D341Med (cell line): ENCODE measurements at regions not wholly inside any gene's neighbourhood (a gene's known extent, or its start where the extent isn't known, plus 50 kb on each side); places are given as distances from the start of the nearest gene placed in this dataset.

Experiments
- DNase-seq: peaks from one replicate; pipeline ENCODE4 v3.0.0; 2012; ENCODE audit warnings: low spot score

GRCh38 chr5:133797167-133797566 is 171.3 kb downstream of the C5orf15 start:
- DNase-seq: no peak

- no peak for DNase-seq
These were observed 172.2 kb downstream of the C5orf15 start for GRCh38 chr5:133796186-133796585.

DNA sequence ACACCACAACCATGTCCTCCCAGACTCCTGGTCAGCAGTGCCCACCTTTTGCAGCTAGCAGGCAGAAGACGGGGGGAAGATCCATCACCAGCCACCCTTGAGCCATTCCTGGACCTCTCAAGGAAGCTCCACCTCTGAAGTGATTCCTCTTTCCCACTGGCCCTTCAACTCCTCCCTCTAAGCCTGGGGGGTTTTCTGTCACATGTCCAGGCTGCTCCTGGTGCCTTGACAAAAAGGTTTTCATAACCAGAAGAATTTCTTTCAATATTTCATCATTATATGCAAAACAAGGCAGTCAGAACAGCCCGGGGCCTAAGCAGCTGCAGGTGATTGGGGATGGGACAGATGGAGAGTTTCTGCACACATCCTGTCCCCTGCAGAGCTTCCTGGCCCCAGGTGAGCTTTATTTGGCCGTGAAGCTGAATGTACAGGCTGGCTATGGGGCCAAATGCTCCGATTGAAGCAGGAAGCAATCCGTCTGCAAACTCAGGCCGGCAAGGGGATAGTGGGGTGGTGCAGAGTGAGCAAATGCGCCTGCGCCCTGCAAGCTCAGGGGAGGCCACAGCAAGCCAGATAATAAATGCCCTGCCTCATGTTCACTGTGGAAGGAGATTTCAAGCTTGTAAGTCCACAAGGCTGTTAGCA is 173.5 kb downstream of the C5orf15 start:
- no peak for DNase-seq

GRCh38 chr5:133793756-133794465 is 174.5 kb downstream of the C5orf15 start:
- DNase-seq: no peak

DNA sequence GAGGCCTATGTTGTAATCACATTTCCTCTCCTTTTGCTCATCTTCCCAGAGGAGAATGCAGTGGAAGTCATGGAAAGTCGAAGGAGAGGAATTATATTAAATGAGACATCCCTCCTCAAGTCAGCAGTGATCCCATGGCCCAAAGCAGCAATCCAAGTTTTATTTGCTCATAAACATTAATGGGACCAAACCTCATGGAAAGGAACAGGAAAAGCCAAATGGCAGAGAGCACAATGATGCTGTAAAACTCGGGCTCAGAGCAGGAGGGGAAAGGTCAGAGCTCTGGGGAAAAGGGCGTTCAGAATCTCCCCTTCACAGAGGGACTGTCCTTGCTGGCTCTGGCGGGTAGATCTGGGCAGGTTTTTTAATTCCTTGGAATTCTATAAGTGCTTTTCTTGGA is 175.8 kb downstream of the C5orf15 start:
- no peak for DNase-seq

- DNase-seq: no peak
These were observed 176.4 kb downstream of the C5orf15 start for GRCh38 chr5:133792024-133792423.

DNA sequence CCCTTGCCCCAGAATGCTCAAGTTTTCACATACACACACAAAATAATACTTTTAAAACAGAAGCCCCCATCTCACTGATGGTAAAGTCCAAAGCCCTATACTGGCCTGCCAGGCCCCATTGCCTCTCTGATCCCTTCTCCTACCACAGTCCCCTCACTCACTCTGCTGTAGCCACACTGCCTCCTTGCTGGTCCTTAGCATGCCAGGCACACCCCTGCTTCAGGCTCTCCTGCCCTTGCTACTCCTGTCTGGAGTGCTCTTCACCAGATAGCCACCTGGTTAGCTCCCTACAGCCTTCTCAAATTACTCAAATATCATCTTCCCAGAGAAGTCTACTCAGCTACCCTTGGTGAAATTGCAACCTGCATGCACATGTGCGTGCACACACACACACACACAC is 177.5 kb downstream of the C5orf15 start:
- no peak for DNase-seq

DNA sequence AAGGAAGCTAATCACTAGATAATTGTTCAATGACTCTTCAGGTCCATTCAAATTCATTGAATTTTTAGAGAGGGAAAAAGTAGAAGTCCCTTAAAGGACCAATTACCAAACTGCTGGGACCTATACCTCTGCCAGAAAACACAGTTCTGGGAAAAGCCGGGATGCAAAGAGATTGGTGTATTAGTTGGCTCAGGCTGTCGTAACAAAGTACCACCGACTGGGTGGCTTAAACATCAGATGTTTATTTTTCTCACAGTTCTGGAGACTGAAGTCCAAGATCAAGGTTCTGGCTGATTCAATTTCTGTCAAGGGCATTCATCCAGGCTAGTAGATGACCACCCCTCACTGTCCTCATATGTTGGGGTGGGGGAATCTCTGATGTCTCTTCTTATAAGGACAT is 177.1 kb upstream of the FSTL4 start:
- DNase-seq: no peak

- DNase-seq: no peak
These were observed 175.8 kb upstream of the FSTL4 start for GRCh38 chr5:133788121-133788520.

GRCh38 chr5:133786420-133786819 is 174.1 kb upstream of the FSTL4 start:
- DNase-seq: no peak

DNA sequence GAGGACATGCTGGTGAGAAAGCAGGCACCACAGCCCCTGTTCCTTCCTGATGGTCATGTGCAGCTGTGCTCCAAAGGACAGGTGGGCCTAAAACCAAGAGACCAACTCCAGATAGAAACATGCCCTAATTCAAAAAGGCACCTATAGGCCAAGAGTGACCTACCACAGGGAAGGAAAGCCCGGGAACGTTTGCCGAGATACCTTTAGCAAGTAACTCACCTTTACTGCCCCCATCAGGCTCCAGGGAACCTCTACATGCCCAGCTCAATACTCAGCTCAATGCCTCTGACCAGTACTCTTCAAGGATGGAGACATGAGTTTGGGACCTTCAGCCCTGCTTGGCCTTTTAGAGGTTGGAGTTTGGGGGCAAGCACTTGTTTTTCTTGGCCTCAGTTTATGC is 172.8 kb upstream of the FSTL4 start:
- no peak for DNase-seq

- no peak for DNase-seq
These were observed 171.1 kb upstream of the FSTL4 start for GRCh38 chr5:133783481-133783880.

- DNase-seq: no peak
These were observed 170.4 kb upstream of the FSTL4 start for GRCh38 chr5:133782736-133783135.

DNA sequence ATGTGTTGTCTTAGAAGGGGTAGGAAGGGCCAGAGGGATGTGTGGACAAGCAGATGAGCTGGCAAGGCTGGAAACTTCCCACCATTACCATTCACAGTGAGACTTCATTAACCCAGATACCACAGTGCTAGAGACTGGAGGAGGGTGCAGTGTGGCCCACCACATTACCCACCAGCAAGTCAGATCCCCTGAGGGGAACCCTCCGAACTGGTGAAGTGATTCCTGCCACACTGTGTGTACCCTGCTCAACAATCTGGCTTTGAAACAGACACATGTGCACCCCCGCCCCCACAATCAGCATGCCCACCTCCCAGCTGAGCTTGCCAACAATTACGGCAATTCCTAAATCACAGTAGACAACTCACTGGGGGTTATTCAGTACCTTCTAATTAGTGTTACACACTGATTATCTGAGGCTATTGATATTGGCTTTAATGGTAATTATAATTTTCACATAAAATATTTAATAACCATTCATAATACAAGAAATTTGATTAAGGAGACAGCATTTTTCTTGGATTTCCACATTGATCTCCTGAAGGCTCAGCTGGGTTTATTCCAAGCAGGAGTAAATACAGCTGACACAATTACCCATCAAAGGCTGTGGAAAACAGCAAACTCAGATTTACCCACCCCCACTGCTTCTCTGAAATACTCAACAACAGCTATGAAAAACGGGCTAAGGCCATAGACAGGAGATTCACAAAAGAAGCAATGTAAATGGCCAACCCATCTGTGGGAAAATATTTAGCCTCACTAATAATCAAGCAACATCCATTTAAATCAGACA is 169.3 kb upstream of the FSTL4 start:
- DNase-seq: no peak

DNA sequence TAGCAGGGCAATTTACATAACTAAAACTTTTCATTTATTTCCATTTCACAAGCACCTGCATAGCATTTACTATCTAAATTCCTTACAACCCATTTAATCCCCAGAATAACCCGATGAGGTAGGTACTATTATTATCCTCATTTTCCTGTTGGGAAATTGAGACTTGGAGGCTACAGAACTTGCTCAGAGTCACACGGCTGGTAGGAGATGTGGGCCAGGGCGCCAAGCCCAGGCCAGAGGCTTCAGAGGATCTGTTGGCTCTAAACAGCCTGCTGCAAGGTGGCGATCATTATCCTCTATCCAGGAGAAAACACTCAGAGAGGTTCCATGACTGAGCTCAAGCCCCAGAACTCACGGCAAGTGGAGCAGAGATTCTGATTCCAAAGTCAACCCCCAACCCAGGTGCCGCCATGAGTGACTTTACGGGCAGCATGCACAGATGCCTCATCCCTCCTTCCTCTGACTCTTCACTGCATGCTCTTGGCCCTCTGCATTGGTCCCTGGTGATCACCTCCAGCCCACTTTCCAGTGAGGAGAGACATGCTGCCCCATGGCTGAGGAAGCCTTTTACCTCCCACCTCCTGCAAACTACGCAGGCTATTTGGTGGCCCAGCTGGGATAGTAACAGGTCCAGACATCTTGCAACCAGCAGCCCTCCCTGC is 168.4 kb upstream of the FSTL4 start:
- no peak for DNase-seq

- no peak for DNase-seq
These were observed 167.6 kb upstream of the FSTL4 start for GRCh38 chr5:133779828-133780475.

- no peak for DNase-seq
These were observed 166.3 kb upstream of the FSTL4 start for GRCh38 chr5:133778636-133779035.

- no peak for DNase-seq
These were observed 165.6 kb upstream of the FSTL4 start for GRCh38 chr5:133777951-133778350.

- DNase-seq: no peak
These were observed 163.4 kb upstream of the FSTL4 start for GRCh38 chr5:133775584-133776304.

DNA sequence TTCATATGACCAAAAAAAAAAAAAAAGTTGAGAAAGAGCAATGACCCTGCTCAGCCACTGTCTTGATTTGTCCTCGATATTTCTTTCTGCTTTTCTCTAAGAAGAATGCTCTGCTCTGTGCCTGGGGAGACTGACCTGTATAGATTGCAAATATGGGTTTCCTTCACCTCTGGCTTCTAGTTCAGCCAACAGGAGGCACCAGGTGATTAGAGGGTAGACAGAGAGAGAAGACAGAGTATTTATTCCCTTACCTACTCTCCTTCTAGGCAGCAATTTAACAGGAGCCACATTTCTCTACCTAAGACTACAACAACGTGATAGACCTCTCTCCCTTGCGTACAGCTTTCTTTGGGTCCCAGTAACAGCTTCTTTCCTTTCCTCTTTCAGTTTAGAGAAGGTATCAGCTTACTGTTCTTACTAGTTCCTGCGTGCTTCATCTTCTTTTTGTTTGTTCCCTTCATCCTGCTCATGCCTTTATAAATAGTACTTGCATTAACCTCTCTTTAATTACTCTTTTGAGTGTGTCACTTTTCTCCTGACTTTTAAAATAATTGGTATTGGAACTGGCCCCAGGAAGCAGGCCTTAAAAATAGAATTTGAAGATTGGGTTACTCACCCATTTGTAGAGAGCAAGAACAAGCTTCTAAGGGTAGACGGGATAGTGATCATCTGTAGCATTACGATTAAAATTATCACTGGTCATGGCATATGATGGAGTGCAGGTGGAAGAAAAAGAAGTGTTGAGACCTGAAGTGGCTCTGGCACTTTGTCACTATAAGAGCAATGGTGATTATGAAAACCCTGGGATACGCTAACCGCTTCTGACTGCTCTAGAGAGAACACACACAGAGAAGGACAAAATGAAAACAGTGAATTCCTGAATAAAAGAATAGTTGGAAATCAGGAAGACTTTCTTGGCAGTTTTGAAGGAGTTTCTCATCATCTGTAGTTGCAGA is 161.2 kb upstream of the FSTL4 start:
- no peak for DNase-seq
